ENCODE measurements at regions not wholly inside any gene's neighbourhood (a gene's known extent, or its start where the extent isn't known, plus 50 kb on each side); places are given as distances from the start of the nearest gene placed in this dataset.

DNA sequence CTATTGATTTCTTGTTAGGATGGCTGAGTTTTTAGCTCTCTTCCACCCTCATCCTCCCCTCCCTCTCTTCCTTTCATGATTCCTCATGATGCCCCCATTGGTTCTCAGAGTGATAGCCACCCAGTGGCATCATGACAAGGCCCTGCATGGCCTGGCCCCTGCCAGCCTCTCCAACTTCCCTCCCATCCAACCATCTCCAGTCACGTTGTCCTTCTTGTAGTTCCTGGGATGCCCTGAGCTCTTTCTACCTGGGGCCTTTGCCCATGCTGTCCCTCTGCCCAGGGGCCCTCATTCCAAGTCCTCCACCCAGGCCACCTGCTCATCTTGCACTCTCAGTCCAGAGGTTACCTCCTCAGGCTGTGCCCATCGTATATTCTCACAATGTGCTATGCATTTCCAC is 247.5 kb downstream of the TFCP2L1 start:
- Histone ChIP-seq H3K4me3 (no peak overlapping the region), H3K27me3 (no peaks in the 10 kb centered on the region), H3K36me3 (no peaks in the 10 kb centered on the region), H3K9me3 (no peaks in the 10 kb centered on the region), H3K27ac (no peak overlapping the region), H3K4me1 (no peaks in the 10 kb centered on the region)
- DNase-seq: no peak
- TF ChIP-seq CTCF (IDR thresholded peaks at IDR 0.05): no peak
- TF ChIP-seq POLR2A (IDR thresholded peaks at IDR 0.05): no peak
- intact Hi-C loops (cut with DNase I; ENCODE audit: low total_unique reads): no loop called here

DNA sequence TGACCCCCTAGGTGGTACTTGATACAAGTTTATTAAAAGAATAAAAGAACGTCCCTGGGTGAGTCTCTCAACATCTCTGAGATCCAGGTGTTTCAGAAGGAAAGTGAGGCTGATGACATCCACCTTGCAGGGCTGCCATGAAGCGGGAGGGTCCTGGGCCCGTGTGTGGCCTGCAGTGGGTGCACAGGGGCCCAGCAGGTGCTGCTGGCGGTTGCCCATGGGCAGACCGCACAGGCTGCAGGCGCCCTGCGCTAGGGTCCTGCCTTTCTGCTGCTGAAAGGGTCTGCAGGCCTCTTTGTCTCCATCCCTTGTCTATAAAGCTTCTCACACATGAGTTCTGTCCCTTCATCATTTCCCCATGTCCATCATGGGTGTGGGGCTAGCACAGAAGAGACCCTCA is 247.0 kb downstream of the TFCP2L1 start:
- Histone ChIP-seq H3K27me3 (no peaks in the 10 kb centered on the region), H3K9me3 (no peaks in the 10 kb centered on the region), H3K4me1 (no peaks in the 10 kb centered on the region), H3K27ac (no peak overlapping the region), H3K36me3 (no peaks in the 10 kb centered on the region), H3K4me3 (no peak overlapping the region)
- DNase-seq: no peak
- intact Hi-C loops (cut with DNase I; ENCODE audit: low total_unique reads): no loop called here
- TF ChIP-seq POLR2A (IDR thresholded peaks at IDR 0.05) (no peak), CTCF (IDR thresholded peaks at IDR 0.05) (no peak)

GRCh38 chr2:121038431-121038830 is 246.6 kb downstream of the TFCP2L1 start:
- TF ChIP-seq POLR2A (IDR thresholded peaks at IDR 0.05): no peak
- TF ChIP-seq CTCF (IDR thresholded peaks at IDR 0.05): no peak
- intact Hi-C loops (cut with DNase I; ENCODE audit: low total_unique reads): no loop called here
- H3K4me1 ChIP-seq: no peaks in the 10 kb centered on the region
- H3K36me3 ChIP-seq: no peaks in the 10 kb centered on the region
- no peaks in the 10 kb centered on the region for H3K9me3 ChIP-seq
- H3K27ac ChIP-seq: no peak overlapping the region
- no peak overlapping the region for H3K4me3 ChIP-seq
- DNase-seq: no peak
- no peaks in the 10 kb centered on the region for H3K27me3 ChIP-seq

DNA sequence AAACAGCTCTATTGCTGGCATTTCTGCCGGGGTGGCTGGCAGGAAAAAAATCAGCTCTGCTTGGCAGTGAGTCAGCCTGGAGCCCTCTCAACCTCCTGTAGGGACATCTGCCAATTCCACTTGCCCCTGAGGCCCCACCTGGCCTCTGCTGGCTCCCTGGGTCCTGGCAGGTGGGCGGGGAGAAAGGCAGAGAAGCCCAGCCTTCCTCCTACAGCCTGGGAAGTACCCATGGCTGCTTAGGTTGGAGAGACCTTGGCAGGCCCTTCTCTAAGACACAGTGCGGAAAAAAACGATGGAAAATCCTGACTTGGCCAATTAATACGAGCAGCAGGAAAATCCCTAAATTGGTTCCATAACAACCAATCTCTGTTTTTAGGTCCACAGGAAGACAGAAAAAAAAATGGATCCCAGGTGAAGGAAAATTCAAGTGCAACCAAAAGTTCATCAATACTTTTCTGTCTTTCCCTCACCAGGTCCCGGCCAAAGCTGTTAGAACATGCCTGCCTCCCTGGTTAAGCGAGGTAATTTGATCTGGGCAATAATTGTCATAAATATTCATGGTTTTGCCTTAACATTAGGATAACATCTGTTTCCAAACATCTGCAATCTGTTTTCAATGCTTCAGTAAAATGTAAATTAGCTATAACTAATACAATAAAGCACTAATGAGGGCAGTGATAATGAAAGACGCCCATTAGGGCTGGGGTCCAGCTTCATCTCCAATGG is 245.9 kb downstream of the TFCP2L1 start:
- no peaks in the 10 kb centered on the region for H3K9me3 ChIP-seq
- intact Hi-C loops (cut with DNase I; ENCODE audit: low total_unique reads): no loop called here
- no peaks in the 10 kb centered on the region for H3K27me3 ChIP-seq
- H3K36me3 ChIP-seq: no peaks in the 10 kb centered on the region
- no peak overlapping the region for H3K27ac ChIP-seq
- H3K4me1 ChIP-seq: no peaks in the 10 kb centered on the region
- TF ChIP-seq CTCF (IDR thresholded peaks at IDR 0.05) (no peak), POLR2A (IDR thresholded peaks at IDR 0.05) (no peak)
- H3K4me3 ChIP-seq: no peak overlapping the region
- no peak for DNase-seq

DNA sequence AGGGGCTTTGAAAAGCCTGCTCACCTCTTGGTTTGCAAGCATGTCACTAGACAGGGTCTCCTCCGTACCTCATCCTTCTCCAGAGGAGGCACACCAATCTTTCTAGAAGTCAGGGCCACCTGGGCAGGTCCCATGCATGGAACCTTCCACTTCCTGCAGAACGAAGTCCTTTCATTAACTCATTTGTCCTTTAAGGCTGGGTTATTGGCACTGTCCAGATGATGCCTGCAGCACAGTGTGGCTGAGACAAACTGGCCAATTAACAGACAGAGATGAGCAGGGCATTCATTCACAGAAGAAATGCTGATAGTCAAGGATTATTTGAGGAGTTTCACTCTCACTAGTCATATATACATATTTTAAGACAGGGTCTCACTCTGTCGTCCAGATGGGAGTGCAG is 245.3 kb downstream of the TFCP2L1 start:
- no peak for DNase-seq
- no peaks in the 10 kb centered on the region for H3K27me3 ChIP-seq
- H3K9me3 ChIP-seq: no peaks in the 10 kb centered on the region
- TF ChIP-seq POLR2A (IDR thresholded peaks at IDR 0.05) (no peak), CTCF (IDR thresholded peaks at IDR 0.05) (no peak)
- H3K4me3 ChIP-seq: no peak overlapping the region
- no peak overlapping the region for H3K27ac ChIP-seq
- no peaks in the 10 kb centered on the region for H3K36me3 ChIP-seq
- no peaks in the 10 kb centered on the region for H3K4me1 ChIP-seq
- intact Hi-C loops (cut with DNase I; ENCODE audit: low total_unique reads): no loop called here
